ENCODE measurements at regions not wholly inside any gene's neighbourhood (a gene's known extent, or its start where the extent isn't known, plus 50 kb on each side); places are given as distances from the start of the nearest gene placed in this dataset.
"Not testable (repeated sequence)": the region's sequence is repeated elsewhere in the genome, so short reads cannot be mapped to it uniquely, and the experiment has no call there.

DNA sequence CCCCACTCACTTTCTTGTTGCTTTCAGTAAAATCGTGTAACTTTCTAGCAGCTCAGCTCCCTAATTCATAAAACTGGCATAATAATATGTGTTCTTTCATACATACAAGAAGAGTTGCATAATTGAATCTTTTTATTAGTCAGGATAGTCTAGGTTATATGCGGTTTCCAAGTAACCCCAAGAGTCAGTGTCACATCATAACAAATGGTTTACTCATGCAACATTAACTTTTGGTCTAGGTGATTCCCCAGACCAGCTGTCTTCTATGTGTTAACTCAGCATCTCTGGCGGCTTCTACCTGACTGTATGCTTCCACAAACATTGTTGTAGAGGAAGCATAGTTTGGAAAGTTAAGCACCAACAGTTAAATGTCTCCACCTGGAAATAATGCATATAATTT, 1000.4 kb downstream of the CDH11 start:
- peak; percentile 27 for DNase-seq (ENCODE audit: low read depth)

DNA sequence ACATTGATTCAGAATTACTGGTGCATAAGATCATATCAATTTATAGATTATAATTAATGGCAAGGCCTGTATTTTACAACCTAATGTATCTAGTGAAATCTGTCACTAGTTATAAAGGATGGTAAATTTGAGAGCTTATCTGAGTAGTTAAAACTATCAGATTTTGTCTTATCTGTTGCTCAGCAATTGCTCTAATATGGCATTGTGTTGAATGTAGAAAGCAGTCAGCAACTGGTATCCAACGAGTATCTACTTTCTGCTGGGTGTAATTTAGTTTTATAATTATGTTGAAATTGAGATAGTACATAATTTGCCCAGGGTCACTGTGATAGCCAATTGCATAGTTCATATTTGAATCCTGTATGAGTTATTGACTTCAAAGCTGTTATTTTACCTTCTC, 1005.7 kb downstream of the CDH11 start:
- no peak for DNase-seq (ENCODE audit: low read depth)

DNA sequence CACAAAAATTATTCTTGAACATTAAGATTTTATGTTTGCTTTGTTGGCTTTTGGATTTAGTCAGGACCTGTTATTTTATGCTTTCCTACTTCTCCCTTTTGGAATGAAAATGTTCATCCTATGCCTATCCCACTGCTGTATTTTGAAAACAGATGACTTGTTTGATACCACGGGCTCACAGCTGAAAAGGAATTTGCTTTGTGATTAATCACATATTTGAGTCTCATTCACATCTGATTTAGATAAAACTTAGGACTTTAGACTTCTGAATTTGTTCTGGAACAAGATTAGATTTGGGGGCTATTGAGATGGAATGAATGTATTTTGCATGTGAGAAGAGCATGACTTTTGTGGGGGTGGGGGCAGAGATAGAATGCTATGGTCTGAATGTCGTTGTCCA, 1012.6 kb downstream of the CDH11 start:
- no peak for DNase-seq (ENCODE audit: low read depth)

DNA sequence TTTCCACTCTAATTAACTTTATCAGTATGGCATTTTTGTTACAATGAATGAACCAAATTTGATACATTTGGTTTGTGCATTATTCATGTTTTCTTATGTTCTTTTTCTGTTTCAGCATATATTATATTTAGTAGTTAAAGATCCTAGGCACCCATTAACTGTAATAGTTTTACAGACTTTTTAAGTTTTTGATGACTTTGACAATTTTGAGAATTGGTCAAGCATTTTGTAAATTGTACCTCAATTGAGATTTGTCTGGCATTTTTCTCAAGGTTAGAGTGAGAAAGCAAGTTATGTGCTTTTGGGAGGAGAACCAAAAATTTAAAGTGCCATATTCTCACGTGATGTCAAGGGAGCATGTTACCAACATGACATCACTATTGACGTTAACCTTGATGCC, 1019.2 kb downstream of the CDH11 start:
- no peak for DNase-seq (ENCODE audit: low read depth)

DNA sequence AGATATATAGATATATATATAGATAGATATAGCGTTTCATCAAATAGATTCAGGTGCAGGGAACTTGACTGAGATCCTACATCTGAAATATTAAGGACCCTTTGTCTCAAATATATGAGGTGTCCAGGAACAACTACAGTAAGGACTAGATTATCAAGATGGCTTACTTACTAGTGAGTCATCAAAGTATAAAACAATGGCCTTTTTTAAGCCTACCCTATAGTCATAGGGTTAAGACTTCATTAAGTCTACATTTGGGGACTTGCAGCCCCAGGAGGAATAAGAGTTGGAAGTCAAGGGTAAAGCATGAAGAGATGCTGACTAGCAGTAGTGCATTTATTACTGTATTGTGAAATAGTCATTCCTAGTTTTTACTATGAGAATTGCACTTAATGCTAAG, 1023.4 kb downstream of the CDH11 start:
- no peak for DNase-seq (ENCODE audit: low read depth)

DNA sequence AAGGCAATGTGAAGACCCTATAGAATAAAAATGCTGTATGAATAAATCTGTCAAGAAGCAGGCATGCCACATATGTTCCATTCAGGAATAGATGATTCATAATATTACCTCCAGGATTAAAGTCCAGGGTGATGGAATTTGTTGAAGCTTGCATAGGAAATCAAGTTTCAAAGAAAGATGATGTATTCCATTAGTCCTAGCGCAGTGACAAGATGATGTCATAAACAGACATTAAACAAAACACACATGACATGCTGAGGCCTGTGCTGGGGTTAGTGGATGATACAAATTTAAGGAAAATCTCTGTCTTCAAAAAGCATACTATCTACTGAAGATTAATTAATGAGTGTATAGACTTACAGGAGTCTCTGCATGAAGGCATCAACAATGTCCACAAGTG, 1025.2 kb downstream of the CDH11 start:
- DNase-seq (ENCODE audit: low read depth) = no peak

DNA sequence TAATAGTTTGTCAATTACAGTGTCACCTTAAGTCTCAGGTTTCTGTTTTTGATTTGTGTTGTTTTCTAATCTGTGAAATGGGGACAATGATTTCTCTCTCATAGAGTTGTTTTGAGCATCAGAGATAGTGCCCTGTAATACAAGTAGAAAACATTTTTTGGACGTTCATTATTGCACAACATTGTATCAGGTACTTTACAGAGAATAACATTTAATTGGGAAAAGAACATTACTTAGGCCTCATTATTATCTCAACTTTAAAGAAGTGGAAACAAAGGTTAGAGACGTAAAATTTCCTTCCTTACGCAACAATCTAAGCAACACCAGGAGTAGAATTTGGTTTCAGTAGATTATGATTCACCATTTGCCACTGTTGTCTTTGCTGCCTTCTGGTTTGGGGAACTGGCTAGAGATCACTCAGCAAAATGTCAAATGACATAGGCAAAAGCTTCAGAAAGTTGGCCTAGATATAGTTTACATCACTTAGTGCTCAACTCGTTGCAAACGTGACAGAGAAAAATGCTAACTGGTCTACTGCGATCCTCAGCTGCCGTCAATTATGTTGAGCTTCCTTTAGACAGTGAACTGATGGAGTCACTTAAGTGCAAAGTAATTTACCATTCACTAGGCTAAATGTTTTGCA, 1026.8 kb downstream of the CDH11 start:
- DNase-seq (ENCODE audit: low read depth) = no peak

DNA sequence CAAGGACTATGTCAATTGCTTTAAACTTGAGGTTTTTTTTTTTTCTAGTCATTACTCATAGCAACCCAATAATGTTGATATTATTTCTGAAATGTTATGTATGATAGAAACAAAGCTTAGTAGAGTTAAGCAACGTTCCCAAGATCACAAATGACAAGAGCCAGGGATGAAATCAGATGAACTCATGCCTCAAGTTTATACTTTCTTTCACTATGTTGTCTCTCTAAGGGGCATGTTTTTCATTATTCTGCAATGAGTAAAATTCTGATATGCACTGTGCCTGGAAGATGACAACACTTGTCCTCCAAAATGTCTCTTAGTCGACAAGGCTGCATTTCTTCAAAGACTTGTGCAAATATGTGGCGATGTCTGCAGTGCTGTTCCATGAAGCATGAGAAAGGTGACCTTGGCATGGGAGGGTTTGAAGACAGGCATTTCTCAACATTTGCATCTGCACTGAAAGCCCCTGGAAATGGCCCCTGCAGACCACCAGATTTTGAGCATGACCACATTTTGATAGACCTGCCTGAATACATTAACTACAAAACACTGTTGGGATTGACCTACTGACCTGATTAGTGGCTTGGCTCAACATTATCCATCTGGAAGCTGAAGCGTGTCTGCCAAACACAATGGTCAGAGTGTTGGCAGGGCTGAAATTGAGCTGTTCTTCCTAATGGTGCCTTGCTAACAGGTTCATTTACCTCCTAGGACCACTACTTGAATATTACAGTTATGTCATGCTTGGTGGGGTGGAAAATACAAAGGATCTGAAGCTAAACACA, 1027.5 kb downstream of the CDH11 start:
- DNase-seq (ENCODE audit: low read depth) = no peak

DNA sequence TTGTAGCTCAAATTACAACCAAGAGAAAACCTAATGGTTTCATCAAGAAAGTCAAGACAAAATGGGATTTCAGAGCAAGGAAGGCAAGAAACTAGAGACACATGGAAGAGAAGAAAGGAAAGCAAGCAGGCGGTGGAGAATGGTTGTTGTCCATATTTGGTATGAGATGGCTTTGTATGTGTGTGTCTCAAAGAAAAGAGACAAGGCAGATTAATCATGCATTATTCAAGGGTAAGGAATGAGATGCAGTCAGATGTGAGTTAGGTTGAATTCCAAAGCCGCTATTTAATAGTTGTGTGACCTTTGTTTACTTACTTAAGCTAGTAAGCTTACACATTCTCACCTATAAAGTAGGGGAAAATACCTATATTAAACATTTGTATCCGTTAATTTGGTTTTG, 1029.6 kb downstream of the CDH11 start:
- DNase-seq (ENCODE audit: low read depth) = peak; percentile 16

DNA sequence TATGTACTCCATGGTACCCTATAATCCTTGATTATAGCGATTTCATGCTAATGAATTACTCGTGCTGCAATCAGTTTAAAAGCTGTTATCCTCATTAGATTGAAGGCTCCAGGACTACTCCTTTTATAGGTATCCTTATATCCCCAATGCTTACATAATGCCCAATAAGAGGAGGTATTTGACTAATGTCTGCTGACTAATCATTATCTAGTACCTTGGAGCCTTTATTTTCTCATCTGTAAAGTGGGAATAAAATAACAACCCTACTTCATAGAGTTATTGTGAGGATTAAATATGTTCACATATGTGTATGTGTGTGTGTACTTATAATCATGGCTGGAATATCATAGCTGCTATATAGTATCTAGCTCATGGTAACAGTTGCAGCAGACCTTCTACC, 1031.5 kb downstream of the CDH11 start:
- no peak for DNase-seq (ENCODE audit: low read depth)

DNA sequence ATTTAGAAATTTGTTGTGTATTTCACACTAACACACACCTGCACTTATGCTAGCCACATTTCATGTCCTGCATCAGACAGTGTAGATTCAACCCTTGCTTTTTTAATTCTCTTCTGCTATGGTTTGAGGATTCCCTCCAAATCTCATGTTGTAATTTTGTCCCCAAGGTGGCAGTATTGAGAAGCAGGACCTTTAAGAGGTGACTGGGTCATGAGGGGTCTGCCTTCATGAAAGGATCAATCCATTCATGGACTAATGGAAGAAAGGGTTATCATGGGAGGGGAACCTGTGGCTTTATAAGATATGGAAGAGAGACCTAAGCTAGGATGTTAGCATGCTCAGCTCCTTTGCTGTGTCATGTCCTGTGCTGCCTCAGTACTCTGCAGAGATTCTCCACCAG, 1032.2 kb downstream of the CDH11 start:
- peak; percentile 26 for DNase-seq (ENCODE audit: low read depth)

DNA sequence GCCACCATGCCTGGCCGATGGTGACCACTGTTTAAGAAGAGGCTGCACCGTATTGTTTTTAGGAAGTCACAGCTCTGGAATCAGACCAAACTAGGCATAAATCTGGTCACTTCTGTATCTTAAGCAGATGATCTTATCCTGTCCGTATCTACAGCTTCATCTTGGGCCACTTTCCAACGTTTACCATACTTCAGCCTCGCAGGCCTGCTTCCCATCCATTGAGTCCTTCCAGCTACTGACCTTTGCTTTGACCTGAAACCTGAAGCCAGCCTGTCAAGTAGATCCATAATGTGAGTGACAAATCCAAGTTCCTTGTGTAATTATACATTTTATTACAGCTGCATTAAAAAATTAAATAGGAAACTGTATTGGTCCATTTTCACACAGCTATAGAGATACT, 1033.0 kb downstream of the CDH11 start:
- DNase-seq (ENCODE audit: low read depth) = no peak

DNA sequence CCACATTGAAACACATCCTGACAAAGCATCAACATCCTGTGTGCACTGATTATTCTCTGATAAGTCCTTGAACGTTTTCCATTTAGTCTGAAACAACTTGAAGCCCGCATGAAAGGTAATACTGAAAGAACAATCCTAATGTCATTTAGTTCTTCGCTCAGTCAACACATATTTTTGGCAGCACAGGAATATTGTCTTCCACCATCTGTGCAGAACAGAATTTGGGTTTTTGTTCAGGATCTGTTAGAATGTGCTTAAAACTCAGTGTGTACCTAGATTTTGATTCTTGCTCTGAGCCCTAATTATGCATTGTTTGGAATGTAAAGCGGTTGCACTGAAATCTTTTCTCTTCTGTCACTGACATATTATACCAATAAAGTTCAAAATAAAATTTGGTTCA, 1036.6 kb downstream of the CDH11 start:
- no peak for DNase-seq (ENCODE audit: low read depth)

DNA sequence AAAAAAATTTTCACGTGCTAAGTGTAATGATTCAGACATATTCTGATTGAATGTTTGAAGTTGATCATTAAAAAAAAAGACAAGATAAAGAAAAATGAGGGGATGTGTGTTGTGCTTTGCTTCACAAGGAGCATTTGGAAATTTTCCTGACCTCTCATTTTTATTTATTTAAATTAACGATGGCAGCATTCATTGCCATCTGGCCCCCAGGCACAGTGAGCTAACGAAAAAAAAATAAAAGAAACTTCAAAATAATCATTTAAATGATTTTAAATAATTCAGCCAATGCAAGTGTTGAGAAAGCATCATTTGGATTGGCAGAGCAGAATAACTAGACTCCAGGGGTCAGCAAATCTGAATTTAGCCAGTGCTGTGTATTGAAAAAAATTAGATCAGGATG, 1037.2 kb downstream of the CDH11 start:
- DNase-seq (ENCODE audit: low read depth) = no peak

DNA sequence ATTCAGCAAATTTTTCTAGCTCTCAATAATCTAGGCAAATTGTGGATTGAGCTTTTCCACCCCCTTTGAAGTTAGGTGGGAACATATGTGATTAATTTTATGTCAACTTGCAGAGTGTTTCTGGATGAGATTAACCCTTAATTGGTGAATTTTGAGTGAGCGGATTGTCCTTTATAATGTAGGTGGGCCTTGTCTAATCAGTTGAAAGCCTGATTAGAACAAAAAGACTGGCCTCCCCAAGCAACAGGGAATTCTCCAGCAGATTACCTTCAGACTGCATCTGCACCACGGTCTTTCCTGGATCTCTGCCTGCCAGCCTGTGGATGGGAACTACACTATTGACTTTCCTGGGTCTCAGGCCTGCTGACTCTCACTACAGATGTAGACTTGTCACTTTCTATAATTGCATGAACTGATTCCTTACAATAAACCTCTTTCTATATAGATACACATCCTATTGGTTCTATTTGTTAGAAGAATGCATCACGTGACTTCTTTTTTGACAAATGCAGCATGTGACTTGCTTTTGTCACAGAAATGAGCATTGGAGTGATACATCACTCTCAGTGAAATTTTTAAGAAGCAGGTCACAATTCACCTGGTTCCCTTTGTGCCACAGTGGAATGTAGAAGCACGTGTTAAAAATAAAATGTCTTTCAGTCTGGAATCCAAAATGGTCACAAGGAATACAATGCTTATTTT, 1038.3 kb downstream of the CDH11 start:
- DNase-seq (ENCODE audit: low read depth) = no peak

DNA sequence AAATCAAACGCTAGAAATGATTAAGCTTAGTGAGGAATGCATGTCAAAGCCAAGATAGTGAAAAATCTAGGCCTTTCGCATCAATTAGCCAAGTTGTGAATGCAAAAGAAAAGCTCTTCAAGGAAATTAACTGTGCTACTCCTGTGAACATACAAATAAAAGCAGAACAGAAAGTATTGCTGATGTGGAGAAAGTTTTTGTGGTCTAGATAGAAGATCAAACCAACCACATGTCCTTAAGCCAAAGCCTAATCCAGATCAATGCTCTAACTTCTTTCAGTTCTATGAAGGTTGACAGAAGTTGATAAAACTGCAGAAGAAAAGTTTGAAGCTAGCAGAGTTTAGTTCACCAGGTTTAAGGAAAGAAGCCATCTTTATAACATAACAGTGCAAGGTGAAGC, 1044.6 kb downstream of the CDH11 start:
- no peak for DNase-seq (ENCODE audit: low read depth)

DNA sequence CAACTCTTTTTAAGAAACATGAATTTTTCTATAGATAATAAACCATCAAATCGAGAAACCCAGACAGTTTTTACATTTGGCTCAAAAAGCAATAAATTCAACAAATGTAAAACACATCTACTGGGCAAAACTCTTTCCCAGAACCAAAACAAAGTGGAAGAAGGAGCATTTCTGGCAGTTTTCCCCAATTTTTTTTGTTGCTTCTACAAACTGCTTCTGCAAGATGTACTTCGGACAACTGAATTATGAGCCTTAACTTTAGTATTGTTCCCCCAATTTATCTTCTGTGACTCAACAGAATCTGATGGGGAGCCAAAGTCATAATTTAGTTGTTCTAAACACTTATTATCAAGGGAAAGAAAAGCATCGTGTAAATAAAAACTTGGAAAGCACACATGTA, 1047.2 kb downstream of the CDH11 start:
- no peak for DNase-seq (ENCODE audit: low read depth)

DNA sequence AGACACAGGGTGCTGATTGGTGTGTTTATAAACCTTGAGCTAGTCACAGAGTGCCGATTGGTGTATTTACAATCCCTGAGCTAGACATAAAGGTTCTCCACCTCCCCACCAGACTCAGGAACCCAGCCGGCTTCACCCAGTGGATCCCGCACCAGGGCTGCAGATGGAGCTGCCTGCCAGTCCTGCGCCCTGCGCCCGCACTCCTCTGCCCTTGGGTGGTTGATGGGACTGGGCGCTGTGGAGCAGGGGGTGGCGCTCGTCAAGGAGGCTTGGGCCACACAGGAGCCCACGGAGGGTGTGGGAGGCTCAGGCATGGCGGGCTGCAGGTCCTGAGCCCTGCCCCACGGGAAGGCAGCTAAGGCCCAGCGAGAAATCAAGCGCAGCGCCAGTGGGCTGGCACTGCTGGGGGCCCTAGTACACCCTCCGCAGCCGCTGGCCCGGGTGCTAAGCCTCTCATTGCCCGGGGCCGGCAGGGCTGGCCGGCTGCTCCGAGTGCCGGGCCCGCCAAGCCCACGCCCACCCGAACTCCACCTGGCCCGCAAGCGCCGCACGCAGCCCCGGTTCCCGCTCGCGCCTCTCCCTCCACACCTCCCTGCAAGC, 1049.6 kb downstream of the CDH11 start:
- not testable (repeated sequence) for DNase-seq (ENCODE audit: low read depth)

DNA sequence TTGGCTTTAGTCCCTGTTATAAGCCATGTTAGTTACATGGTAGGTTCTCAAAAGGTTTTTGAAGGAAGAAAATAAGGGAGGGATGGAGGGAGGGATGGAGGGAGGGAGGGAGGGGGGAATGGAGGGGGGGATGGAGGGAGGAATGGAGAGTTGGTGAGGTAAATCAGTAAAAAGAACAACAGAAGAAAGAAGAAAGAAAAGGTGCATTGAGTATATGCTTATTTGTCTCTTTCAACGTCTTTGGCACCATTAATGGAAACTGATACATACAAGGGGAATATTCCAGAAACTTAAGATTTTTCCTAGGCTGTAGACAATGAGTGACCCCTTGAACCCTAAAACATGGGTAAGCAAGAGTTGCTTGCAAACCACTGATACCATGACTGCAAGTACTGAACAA, 1056.3 kb downstream of the CDH11 start:
- DNase-seq (ENCODE audit: low read depth) = no peak

DNA sequence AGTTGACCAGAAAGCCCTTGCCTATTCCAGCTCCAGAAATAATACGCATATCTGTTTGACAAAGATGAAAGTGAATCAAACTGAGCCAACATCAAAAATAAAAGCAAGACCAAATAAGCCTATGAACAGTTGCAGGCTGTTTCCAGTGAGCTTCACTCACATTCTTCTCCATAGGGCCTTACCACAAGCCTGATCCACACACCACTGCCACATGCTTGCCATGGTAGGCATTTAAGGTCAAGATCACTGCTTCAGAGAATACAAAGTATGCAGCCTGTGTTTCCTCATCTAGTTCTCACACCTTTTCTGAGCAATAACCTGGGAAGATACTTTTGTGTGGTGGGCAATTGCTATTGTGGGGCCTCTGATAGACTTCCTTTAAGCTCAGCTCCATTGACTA, 1060.2 kb downstream of the CDH11 start:
- no peak for DNase-seq (ENCODE audit: low read depth)

DNA sequence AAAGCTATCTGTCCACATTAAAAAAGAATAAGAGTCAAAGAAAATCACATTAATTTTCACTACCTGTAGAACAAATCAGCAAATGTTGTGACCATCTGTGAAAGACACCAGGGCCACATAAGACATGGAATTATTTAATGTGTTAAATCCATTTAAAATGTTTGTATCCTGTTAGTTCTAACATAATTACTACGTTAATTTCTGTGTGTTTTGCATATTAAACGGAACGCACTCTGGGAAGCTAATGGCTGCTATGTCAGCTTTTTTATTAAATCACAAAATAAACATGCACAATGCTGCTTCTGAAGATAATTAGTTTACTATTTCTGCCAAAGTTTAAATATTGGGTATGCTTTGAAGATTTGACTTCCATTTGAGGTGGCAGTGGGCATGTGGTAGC, 1061.2 kb downstream of the CDH11 start:
- DNase-seq (ENCODE audit: low read depth) = no peak

DNA sequence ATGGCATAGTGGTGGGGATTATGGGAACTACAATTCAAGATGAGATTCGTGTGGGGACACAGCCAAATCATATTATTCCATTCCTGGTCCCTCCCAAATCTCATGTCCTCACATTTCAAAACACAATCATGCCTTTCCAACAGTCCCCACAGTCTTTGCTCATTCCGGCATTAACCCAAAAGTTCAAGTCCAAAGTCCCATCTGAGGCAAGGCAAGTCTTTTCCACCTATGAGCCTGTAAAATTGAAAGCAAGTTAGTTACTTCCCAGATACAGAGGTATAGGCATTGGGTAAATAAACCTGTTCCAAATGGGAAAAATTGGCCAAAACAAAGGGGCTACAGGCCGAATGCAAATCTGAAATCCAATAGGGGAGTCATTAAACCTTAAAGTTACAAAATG, 1063.2 kb downstream of the CDH11 start:
- no peak for DNase-seq (ENCODE audit: low read depth)

DNA sequence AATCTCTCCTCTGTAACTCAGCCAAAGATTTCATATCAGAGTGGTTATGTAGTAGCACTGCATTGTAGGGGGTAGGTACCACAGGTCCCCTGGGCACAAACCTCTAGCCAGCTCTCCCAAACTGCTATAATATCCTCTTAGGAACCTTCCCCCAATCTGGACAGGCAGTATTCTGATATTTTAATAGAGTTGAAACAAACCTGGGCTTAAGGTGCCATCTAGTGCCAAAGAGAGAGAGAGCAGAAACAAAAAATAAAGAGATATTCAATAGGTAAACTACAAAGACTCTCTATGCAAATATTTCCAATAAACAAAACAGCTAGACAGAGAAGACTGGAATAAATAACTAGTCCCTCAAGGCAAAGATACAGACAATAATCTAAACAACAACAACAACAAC, 1070.0 kb downstream of the CDH11 start:
- no peak for DNase-seq (ENCODE audit: low read depth)
